ENCODE measurements at regions not wholly inside any gene's neighbourhood (a gene's known extent, or its start where the extent isn't known, plus 50 kb on each side); places are given as distances from the start of the nearest gene placed in this dataset.

GRCh38 chr4:152232271-152232670 lies 303.6 kb downstream of the FBXW7 start:
- Histone ChIP-seq H2AFZ (ENCODE audit: low read length) (no peak overlapping the region), H3K9me2 (ENCODE audit: insufficient read depth, low read length) (no peaks in the 10 kb centered on the region), H3K4me3 (ENCODE audit: low read depth, low read length, poor library complexity, severe bottlenecking) (no peak overlapping the region), H3K4me2 (ENCODE audit: low read length) (no peak overlapping the region), H3K36me3 (ENCODE audit: insufficient read depth, low read length) (no peaks in the 10 kb centered on the region), H3K79me2 (ENCODE audit: insufficient read depth, low read depth, low read length) (no peaks in the 10 kb centered on the region), H3K4me1 (ENCODE audit: insufficient read depth, low read length, poor library complexity, severe bottlenecking) (no peaks in the 10 kb centered on the region), H3K27ac (ENCODE audit: low read depth, low read length, poor library complexity, severe bottlenecking) (no peak overlapping the region), H3K9me3 (ENCODE audit: low read length) (no peaks in the 10 kb centered on the region), H4K20me1 (ENCODE audit: insufficient read depth, low read length) (no peaks in the 10 kb centered on the region)
- POLR2A ChIA-PET = interaction anchor here (0.6 kb wide), 1 partner anchor 946 kb away, joined by 3 read pairs; no protein-coding TSS in a partner anchor
- intact Hi-C loops (cut with micrococcal nuclease; ENCODE audit: unreplicated experiment) = no loop called here
- CTCF ChIA-PET (ENCODE audit: unreplicated experiment) = no interaction called here
- TF ChIP-seq EZH2phosphoT487 (IDR thresholded peaks at IDR 0.05; ENCODE audit: borderline replicate concordance, low read depth, low read length) = no peak
- no peak for TF ChIP-seq CTCF (conservative IDR thresholded peaks at IDR 0.05; ENCODE audit: low read length)
- no peak for DNase-seq (ENCODE audit: low spot score)
- BruUV-seq (replicated peaks) = no TSS peak

GRCh38 chr4:152229782-152230289 lies 306.1 kb downstream of the FBXW7 start:
- BruUV-seq (replicated peaks) = no TSS peak
- H3K4me2 ChIP-seq (ENCODE audit: low read length) = no peak overlapping the region
- no peak overlapping the region for H2AFZ ChIP-seq (ENCODE audit: low read length)
- H3K36me3 ChIP-seq (ENCODE audit: insufficient read depth, low read length) = no peaks in the 10 kb centered on the region
- H3K9me2 ChIP-seq (ENCODE audit: insufficient read depth, low read length) = no peaks in the 10 kb centered on the region
- ChIA-PET POLR2A (no interaction called here), CTCF (ENCODE audit: unreplicated experiment) (no interaction called here)
- no peak overlapping the region for H3K27ac ChIP-seq (ENCODE audit: low read depth, low read length, poor library complexity, severe bottlenecking)
- TF ChIP-seq EZH2phosphoT487 (IDR thresholded peaks at IDR 0.05; ENCODE audit: borderline replicate concordance, low read depth, low read length) = no peak
- TF ChIP-seq CTCF (conservative IDR thresholded peaks at IDR 0.05; ENCODE audit: low read length) = no peak
- H3K4me3 ChIP-seq (ENCODE audit: low read depth, low read length, poor library complexity, severe bottlenecking) = no peak overlapping the region
- no peaks in the 10 kb centered on the region for H4K20me1 ChIP-seq (ENCODE audit: insufficient read depth, low read length)
- no peak for DNase-seq (ENCODE audit: low spot score)
- no peaks in the 10 kb centered on the region for H3K79me2 ChIP-seq (ENCODE audit: insufficient read depth, low read depth, low read length)
- intact Hi-C loops (cut with micrococcal nuclease; ENCODE audit: unreplicated experiment) = no loop called here
- H3K9me3 ChIP-seq (ENCODE audit: low read length) = no peaks in the 10 kb centered on the region
- H3K4me1 ChIP-seq (ENCODE audit: insufficient read depth, low read length, poor library complexity, severe bottlenecking) = no peaks in the 10 kb centered on the region

GRCh38 chr4:152225680-152226079 lies 310.2 kb downstream of the FBXW7 start:
- H3K4me3 ChIP-seq (ENCODE audit: low read depth, low read length, poor library complexity, severe bottlenecking) = no peak overlapping the region
- intact Hi-C loops (cut with micrococcal nuclease; ENCODE audit: unreplicated experiment) = no loop called here
- H2AFZ ChIP-seq (ENCODE audit: low read length) = no peak overlapping the region
- no peaks in the 10 kb centered on the region for H3K4me1 ChIP-seq (ENCODE audit: insufficient read depth, low read length, poor library complexity, severe bottlenecking)
- ChIA-PET POLR2A (interaction anchor here (0.7 to 1.1 kb wide), 3 partner anchors 27 to 737 kb away, joined by 3 to 5 read pairs (median 4); no protein-coding TSS in a partner anchor), CTCF (ENCODE audit: unreplicated experiment) (no interaction called here)
- BruUV-seq (replicated peaks) = no TSS peak
- no peaks in the 10 kb centered on the region for H3K9me3 ChIP-seq (ENCODE audit: low read length)
- TF ChIP-seq CTCF (conservative IDR thresholded peaks at IDR 0.05; ENCODE audit: low read length) = no peak
- TF ChIP-seq EZH2phosphoT487 (IDR thresholded peaks at IDR 0.05; ENCODE audit: borderline replicate concordance, low read depth, low read length) = no peak
- H4K20me1 ChIP-seq (ENCODE audit: insufficient read depth, low read length) = no peaks in the 10 kb centered on the region
- no peaks in the 10 kb centered on the region for H3K9me2 ChIP-seq (ENCODE audit: insufficient read depth, low read length)
- DNase-seq (ENCODE audit: low spot score) = no peak
- no peak overlapping the region for H3K4me2 ChIP-seq (ENCODE audit: low read length)
- H3K36me3 ChIP-seq (ENCODE audit: insufficient read depth, low read length) = no peaks in the 10 kb centered on the region
- no peak overlapping the region for H3K27ac ChIP-seq (ENCODE audit: low read depth, low read length, poor library complexity, severe bottlenecking)
- H3K79me2 ChIP-seq (ENCODE audit: insufficient read depth, low read depth, low read length) = no peaks in the 10 kb centered on the region

Data from OCI-LY7 (cell line).